Adrenal gland (tissue), 5 donors: ENCODE measurements at regions not wholly inside any gene's neighbourhood (a gene's known extent, or its start where the extent isn't known, plus 50 kb on each side); places are given as distances from the start of the nearest gene placed in this dataset.

ENCODE experiments used
- POLR2A ChIP-seq, 2 donors: fragments of 450-650 bp; IDR thresholded peaks; one replicate each; pipeline ENCODE4 v1.6.1; 2017; ENCODE audit warnings: antibody characterized with exemption in 2 of 2, mild to moderate bottlenecking in 2 of 2, moderate library complexity in 1 of 2
- TF ChIP-seq, protein P1 (sequence below), 6 experiments: fragments of 450-650 bp in 4 of 6; fragments of 200-600 bp in 2 of 6; sonication (generic) in 1 of 6; IDR thresholded peaks; 1 replicate in 5 of 6; 2 replicates in 1 of 6; pipeline versions ENCODE4 v1.5.1 to v1.8.0; 2016 to 2021; ENCODE audit warnings: antibody characterized with exemption in 6 of 6, mild to moderate bottlenecking in 2 of 6, moderate library complexity in 1 of 6
- donor health status: DM: no; HTN: no; CAD: no.

- TF ChIP-seq, protein P1, sequence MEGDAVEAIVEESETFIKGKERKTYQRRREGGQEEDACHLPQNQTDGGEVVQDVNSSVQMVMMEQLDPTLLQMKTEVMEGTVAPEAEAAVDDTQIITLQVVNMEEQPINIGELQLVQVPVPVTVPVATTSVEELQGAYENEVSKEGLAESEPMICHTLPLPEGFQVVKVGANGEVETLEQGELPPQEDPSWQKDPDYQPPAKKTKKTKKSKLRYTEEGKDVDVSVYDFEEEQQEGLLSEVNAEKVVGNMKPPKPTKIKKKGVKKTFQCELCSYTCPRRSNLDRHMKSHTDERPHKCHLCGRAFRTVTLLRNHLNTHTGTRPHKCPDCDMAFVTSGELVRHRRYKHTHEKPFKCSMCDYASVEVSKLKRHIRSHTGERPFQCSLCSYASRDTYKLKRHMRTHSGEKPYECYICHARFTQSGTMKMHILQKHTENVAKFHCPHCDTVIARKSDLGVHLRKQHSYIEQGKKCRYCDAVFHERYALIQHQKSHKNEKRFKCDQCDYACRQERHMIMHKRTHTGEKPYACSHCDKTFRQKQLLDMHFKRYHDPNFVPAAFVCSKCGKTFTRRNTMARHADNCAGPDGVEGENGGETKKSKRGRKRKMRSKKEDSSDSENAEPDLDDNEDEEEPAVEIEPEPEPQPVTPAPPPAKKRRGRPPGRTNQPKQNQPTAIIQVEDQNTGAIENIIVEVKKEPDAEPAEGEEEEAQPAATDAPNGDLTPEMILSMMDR (IDR thresholded peaks at IDR 0.05), result no peak
- no peak for TF ChIP-seq POLR2A (IDR thresholded peaks at IDR 0.05)
These were observed 59.4 kb upstream of the RMDN2 start for GRCh38 chr2:37865640-37866039.
